ENCODE measurements at regions not wholly inside any gene's neighbourhood (a gene's known extent, or its start where the extent isn't known, plus 50 kb on each side); places are given as distances from the start of the nearest gene placed in this dataset.
"Not testable (repeated sequence)": the region's sequence is repeated elsewhere in the genome, so short reads cannot be mapped to it uniquely, and the experiment has no call there.

- peak; percentile 76 for DNase-seq
Observed at GRCh38 chr1:146710838-146711521, 227.1 kb upstream of the NBPF12 start.

DNA sequence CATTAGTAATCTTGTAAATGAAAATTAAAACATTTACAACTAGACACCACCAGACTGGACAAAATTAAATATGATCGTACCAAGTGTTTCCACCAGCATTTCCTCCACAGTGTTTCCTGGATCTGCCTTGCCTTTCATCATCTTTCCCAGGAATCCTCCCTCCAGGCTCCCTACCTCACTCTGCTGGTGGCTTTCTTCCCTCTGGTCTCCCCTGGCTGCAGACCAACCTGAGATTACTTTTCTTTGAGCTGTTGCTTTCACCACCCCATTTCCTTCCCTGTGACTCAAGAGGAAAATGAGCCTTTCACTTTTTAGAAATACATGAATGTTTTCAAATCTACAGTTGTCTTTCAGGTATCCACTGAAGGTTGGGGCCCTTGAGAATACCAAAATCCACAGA lies 228.8 kb upstream of the NBPF12 start:
- DNase-seq = not testable (repeated sequence)

DNA sequence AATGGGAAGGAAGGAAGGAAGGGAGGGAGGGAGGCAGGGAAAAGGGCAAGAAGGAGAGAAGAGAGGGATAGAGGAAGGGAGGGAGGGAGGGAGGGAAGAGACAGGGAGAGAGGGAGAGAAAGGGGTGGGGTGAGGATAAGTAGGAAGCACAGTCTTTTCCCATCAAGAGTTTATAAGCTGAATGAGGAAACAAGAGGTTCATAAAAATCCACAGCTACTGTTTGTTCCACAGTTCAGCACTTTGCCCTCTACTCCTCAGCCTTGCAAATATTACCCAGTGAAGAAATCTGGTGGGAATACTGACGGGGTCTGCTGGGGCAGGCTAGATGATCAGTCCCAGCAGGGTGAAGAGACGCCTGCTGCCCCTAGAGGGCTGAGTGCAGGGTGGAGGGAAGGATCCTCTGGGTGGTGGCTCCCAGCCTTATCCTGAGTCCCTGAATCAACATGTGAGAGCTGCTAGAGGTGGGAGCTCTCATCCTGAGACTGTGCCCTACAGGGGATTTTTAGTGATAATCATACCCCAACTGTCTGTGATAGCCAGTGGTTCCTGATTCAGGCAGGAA lies 233.9 kb upstream of the NBPF12 start:
- not testable (repeated sequence) for DNase-seq

DNA sequence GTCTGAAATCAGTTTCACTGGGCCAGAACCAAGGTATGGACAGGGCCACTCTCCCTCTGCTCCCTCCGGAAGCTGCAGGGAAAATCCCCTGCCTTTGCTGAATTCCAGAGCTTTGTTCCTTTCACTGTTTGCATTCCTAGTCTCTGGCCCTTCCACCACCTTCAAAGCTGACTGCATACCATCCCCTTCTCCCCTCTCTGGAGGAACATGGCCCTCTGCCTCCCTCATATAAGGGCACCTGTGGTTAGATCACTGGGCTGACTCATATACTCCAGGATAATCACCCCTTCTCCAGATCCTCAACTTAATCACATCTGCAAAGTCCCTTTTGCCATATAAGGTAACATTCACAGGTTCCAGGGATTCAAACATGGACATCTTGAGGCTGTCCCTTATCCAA lies 236.8 kb upstream of the NBPF12 start:
- DNase-seq = not testable (repeated sequence)

DNA sequence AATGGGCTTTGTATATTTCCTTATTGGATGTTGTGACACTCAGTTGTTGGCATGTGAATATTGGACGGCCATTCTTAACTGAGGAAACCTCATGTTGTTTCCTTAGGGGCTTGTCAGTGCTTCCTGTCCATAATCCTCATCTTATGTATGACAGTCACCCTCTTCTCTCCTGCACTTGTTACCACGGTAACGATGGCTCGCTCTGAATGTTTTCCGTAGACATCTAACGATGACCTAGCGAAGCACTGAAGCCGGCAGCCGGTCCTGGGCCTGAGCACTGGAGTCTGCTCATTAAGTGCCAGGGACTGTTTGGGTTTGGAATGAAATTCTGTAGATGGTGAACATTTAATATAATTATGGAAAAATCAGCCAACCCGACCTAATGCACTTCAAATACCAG lies 242.7 kb upstream of the NBPF12 start:
- DNase-seq = not testable (repeated sequence)

- DNase-seq = not testable (repeated sequence)
Observed at GRCh38 chr1:146691798-146692197, 246.3 kb upstream of the NBPF12 start.

DNA sequence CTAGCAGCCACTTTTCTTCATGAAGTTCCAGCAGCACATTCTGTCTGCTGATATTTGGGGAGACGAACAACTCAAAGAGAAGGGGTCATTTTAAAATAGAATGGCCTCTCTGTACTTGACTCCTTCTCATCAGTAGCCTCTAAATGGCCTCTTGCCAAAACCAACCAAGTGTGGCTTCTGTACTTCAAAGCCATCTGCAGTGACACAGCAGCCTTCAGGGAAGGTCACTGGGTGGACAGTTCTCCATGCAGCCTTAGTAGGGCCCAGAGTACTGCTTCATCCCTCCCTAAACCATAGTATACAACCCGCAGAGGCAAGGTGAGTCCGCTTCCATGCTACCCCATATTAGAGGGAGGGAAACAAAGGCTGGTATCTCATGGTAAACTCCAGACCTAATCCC lies 249.2 kb upstream of the NBPF12 start:
- not testable (repeated sequence) for DNase-seq

- DNase-seq = not testable (repeated sequence)
Observed at GRCh38 chr1:146686777-146687366, 251.3 kb upstream of the NBPF12 start.

- not testable (repeated sequence) for DNase-seq
Observed at GRCh38 chr1:146683126-146683429, 255.0 kb upstream of the NBPF12 start.

DNA sequence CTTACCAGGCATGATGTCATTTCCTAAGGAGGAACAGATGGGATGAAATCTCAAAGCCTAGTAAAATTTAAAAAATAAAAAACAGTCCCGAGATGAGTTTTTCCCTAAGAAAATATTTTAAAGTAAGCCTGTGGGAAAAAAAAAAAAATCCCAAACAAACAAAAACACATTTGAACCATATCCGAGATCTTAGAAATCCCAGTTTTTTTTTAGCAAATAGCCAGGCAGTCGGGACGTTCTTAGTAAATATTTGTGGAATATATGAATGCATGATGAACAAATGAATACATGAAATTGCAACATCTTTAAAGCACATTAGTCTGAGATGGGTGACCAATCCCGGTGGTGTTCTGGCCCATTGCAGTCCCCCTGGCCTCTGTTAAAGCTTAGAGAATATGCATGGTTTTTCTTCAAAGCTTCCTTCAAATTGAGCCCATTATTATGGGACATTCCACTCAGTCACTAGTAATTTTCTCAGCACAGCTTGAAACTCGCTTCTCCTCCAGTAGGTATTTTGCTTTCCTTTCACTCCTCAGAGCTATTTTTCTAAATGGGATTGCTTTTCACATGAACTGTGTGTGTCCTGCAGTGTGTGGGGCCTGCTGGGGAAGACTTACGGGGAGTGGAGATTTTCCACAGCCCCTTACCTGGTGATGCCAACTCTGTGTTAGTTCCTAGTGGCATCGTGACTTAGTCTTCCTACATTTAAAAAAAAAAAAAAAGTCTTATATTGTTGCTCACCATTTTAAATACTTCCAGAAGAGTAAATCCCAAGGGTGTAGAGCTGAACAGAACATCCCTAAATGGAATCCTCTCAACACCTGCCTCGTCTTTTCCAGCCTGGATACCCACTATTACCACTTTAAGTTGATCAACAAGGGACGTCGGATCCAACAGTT lies 255.6 kb upstream of the NBPF12 start:
- not testable (repeated sequence) for DNase-seq

GRCh38 chr1:146673729-146674299 lies 264.3 kb upstream of the NBPF12 start:
- DNase-seq = not testable (repeated sequence)

GRCh38 chr1:146672608-146673007 lies 265.5 kb upstream of the NBPF12 start:
- DNase-seq = not testable (repeated sequence)

DNA sequence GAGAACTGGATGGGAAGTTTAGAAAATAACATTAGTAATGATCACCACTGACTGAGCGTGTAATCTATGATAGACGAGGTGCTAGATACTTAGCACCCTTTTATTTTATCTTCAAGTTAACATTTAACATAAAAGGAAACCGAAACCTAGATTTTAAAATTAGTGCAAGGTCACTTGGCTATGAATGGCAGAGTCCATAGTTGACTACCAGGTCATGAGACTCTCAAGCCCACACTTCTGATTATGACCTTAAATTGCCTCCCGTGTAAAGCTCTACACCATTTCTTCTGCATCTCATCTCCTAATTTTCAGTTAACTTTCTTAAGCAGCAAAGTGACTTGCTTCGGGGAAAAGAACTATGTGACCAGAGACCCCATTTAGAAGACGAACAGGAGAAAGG lies 266.5 kb upstream of the NBPF12 start:
- not testable (repeated sequence) for DNase-seq

DNA sequence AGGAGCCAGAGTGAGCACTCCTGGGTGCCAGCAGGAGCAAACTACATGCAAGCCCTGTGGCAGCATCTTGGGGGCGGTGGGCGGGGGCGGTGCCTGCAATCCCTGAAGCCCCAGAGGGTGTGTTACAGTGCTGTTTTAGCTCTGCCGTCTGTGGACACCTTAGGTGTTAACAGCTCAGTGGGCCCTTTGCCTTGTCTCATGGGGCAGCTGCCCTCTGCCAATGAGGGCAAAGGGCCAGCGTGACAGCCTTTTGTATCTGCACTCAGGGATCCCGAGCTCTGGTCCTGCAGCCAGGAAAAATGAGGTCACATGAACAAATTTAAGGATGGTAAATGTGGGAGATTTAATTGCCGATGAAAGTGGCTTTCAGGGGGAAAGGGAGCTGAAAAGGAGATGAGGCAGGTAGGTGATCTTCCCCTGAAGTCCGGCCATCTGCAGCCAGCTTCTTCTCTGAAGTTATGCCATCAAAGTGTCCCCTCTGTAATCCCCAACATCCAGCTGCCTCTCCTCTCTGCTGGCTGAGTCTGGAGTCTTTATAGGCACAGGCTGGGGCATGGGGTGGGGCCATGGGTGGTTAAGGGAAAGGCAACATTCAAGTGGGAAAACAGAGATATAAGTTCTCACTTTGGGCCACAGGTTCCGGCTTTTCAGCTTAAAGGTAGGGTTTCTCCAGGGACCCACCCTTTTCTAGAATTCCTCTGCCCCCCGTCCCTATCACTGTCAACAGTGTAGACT lies 267.1 kb upstream of the NBPF12 start:
- not testable (repeated sequence) for DNase-seq

GRCh38 chr1:146666275-146666674 lies 271.8 kb upstream of the NBPF12 start:
- DNase-seq = not testable (repeated sequence)

DNA sequence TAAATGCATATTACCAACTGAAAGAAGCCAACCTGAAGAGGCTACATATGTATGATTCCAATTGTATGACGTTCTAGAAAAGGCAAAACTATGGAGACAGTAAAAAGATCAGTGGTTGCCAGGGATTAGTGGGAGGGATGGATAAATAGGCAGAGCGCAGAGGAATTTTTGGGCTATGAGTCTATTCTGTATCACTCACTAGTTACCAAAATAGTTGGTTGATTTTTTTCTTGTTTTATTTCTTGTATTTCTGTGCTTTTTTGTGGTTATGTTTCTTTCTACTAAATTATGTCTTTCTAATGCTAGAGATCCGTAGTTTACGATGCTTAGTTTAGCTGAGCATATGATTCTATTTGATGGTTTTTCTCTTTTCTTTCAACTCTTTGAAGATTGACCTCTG lies 277.9 kb upstream of the NBPF12 start:
- not testable (repeated sequence) for DNase-seq

DNA sequence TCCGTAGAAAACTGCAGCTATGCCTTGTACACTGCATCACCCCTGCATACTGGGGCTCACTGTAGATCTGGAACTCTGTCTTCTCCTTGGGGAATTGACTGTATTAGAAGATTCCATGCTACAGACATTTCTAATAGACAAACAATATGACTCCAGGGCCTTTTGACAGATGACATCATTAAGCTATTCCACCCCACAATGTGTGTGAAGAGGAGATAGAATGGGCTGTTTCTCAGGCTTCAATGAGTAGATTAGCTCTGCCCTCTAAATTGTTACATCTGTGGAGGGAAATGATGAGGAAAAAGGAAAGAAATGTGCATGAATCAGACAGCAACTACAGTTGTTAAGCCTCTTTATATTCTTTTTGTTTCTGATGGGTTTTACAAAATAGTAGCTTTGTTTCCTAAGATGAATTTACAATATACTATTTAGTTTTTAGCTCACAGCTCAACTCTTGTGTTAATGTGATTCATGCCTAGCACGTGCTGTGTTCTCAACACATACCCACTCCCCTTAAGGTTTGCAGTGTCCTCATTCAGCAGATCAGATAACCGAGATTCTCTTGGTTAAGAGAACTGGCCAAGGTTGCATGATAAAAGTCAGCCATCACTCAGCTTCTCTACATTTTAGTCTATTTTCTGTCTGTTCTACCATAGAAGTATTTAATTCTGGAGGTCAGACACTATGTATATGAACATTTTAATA lies 281.6 kb upstream of the NBPF12 start:
- DNase-seq = not testable (repeated sequence)

DNA sequence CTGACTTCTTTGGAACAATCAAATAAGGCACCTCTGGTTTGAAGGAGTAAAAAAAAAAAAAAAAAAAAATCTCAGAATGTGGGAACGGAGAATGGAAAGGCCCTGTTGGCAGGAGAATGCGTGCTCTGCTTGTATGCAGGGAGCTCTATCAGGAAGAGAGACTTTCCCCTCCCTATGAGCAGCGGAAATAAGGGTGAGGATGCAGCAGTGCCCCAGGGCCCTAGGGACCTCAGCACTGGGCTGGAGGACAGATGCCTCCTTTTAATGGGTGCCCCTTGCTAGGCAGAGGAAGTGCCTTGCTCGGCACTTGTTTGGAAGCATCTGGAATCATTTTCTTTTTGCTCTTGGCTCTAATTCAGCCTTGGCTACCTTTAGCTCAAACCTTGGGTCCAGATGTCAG lies 283.4 kb upstream of the NBPF12 start:
- DNase-seq = not testable (repeated sequence)

GRCh38 chr1:146645978-146646604 lies 292.0 kb upstream of the NBPF12 start:
- DNase-seq = not testable (repeated sequence)

GRCh38 chr1:146641534-146641933 lies 296.6 kb upstream of the NBPF12 start:
- not testable (repeated sequence) for DNase-seq

DNA sequence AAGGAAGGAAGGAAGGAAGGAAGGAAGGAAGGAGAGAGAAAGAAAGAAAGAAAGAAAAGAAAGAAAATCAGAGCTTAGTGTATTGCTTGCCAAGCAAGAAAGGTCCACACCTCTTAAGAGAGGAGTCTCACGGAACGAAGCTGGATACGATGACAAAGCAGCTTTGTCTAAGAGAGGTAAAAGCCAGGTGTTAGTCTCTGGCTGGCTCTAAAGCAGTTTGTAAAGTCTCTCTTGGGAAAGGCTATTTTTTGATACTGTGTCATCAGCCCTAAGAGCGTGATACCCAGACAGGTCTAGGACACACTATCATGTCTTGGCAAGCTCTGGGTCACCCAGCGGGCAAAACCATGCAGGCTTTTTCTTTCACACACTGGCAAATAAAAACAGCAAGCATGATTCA lies 297.5 kb upstream of the NBPF12 start:
- peak; percentile 48 for DNase-seq

Data from NCI-H345 (cell line).